HFF-Myc (cell line): ENCODE measurements at regions not wholly inside any gene's neighbourhood (a gene's known extent, or its start where the extent isn't known, plus 50 kb on each side); places are given as distances from the start of the nearest gene placed in this dataset.

ENCODE experiments used
- DNase-seq: peaks from one replicate; pipeline ENCODE4 v3.0.0-alpha.2; 2011; ENCODE audit warnings: low read depth; ENCODE audit errors: extremely low read depth
- H3K4me3 ChIP-seq: replicated peaks from 2 replicates; pipeline ENCODE4 v1.5.1; 2011; ENCODE audit warnings: low read depth, mild to moderate bottlenecking, control low read depth, low read length
- CTCF ChIP-seq: IDR thresholded peaks from 2 replicates; pipeline ENCODE4 v1.5.1; 2012; ENCODE audit warnings: mild to moderate bottlenecking, low read depth, low read length, control low read depth; ENCODE audit errors: missing control alignments

DNA sequence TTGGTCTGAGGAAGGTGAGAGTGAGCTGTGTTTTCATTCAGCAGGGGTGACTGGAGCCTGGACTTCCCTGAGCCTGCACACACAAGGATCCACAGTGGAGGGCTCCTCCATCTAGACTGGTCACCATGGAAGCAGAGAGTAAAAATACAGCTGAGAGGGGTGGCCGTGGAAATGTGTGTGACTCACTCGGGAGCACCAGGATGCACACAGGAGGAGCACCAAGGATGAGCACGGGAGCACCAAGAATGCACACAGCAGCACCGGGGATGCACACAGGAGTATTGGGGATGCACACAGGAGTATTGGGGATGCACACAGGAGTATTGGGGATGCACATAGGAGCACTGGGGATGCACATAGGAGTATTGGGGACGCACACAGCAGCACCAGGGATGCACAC, 365.2 kb upstream of the MYT1L start:
- no peak for DNase-seq
- no peak for TF ChIP-seq CTCF
- no peak overlapping the region for H3K4me3 ChIP-seq

- H3K4me3 ChIP-seq, result no peak overlapping the region
- DNase-seq, result no peak
- no peak for TF ChIP-seq CTCF
These were observed 363.7 kb upstream of the MYT1L start for GRCh38 chr2:2694746-2695145.

DNA sequence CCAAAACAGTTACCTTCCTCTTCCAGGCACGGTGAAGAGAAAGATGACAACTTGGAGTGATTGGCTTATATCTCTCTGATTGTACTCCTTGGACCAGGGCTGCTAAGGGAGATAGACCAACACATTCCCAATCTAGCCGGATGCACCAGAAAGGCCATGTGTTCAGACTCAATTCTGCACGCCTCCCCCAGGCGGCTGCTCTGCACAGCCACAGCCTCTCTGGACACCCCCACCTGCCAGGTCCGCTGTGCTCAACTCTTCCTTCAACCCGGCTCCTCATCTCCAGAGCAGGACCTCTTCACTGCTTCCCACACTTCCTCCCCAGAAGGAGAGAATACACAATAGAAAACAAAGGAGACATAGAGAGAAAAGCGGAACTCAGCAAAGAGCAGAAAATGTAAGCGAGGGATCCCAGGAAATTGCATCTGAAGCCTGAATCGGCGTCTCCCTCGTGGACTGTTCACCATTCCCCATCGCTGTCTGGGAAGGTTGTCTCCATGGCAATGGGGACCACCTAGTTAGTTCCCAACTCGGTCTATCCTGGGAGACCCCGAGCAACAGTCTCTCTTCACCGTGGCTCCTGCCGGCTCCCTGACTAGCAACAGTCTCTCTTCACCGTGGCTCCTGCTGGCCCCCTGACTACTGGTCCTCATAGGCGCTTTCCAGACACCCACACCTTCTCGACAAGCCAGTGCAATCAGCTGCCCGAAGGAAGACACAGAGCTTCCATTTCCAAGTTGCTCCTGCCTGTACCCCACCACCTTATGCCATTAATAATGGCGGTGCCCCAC, 361.7 kb upstream of the MYT1L start:
- no peak for DNase-seq
- no peak for TF ChIP-seq CTCF
- no peak overlapping the region for H3K4me3 ChIP-seq

GRCh38 chr2:2691419-2691818, 360.3 kb upstream of the MYT1L start:
- DNase-seq, result no peak
- TF ChIP-seq CTCF, result no peak
- H3K4me3 ChIP-seq, result no peak overlapping the region

DNA sequence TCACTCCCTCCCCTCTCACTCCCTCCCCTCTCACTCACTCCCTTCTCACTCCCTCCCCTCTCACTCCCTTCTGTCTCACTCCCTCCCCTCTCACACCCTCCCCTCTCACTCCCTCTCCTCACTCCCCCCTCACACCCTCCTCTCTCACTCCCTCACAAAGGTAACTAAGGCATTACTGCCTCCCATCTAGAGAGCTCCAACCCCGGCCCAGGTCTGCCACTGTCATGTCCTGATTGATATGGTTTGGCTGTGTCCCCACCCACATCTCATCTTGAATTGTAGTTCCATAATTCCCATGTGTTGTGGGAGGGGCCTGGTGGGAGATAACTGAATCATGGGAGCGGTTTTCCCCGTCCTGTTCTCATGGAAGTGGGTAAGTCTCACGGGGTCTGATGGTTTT, 359.9 kb upstream of the MYT1L start:
- H3K4me3 ChIP-seq, result no peak overlapping the region
- DNase-seq, result no peak
- TF ChIP-seq CTCF, result no peak

DNA sequence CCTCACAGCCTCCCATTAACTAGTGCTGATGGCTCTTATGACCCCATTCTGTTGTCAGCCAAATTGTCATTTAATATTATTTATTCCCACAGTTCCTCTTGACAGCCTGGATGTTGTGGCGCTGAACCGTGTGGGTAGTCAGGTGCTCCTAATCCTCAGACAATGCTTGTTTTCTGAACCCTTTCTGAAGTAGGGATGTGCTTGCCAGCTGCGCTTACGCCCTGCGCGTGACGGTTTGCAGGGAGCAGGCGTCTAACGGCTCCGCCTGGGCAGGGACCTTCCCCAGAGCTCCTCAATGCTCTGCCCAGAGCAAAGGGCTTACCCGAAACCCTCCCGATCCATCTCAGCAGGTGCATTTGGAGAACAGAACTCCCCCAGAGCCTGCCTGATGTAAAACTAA, 358.2 kb upstream of the MYT1L start:
- DNase-seq, result no peak
- no peak for TF ChIP-seq CTCF
- no peak overlapping the region for H3K4me3 ChIP-seq

DNA sequence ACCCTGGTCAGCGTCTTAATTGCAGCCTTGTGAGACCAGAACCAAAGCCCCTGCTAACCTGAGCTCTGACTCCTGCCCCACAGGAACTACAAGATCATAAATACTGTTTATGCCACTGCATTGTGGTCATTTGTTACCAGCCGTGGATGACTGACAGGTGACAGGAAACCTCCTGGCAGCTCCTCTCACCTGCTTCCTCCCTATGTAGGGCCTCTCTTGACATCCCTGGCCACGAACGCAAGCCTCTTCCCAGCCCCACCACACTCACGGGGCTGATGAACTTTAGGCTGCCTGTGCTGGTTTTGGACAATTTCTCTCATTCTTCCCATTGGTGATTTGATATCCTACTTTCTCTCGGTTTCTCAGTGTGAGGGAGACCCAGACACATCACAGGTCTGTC, 357.2 kb upstream of the MYT1L start:
- no peak for TF ChIP-seq CTCF
- H3K4me3 ChIP-seq, result no peak overlapping the region
- no peak for DNase-seq
